ENCODE measurements at regions not wholly inside any gene's neighbourhood (a gene's known extent, or its start where the extent isn't known, plus 50 kb on each side); places are given as distances from the start of the nearest gene placed in this dataset.
A peak's percentile ranks its signal among the peaks of the same experiment; 100 is the strongest.

DNA sequence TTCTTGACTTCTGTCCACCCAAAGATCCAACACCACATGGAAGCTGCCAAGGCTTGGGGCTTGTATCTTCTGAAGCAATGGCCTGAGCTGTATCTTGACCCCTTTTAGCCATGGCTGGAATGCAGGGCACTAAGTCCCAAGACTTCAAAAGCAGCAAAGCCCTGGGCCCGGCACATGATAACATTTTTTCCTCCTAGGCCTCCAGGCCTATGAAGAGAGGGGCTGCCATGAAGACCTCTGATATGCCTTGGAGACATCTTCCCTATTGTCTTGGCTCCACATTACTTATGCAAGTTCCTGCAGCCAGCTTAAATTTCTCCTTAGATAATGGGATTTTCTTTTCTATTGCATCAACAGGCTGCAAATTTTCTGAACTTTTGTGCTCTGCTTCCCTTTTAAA is 1252.6 kb upstream of the CITED2 start:
- no peak overlapping the region for H3K4me3 Mint-ChIP-seq (ENCODE audit: unreplicated experiment)
- DNase-seq (ENCODE audit: low read depth) (no peak), FAIRE-seq (no peak)
- H3K36me3 Mint-ChIP-seq (ENCODE audit: low read depth, unreplicated experiment) = peaks cover 4% of the 10 kb centered on the region
- Histone ChIP-seq H3K27ac (ENCODE audit: low read depth, low read length) (no peak overlapping the region), H3K4me2 (ENCODE audit: low read length) (no peak overlapping the region), H3K36me3 (ENCODE audit: insufficient read depth, low read length) (no peaks in the 10 kb centered on the region), H3K79me2 (ENCODE audit: insufficient read depth, low read length) (no peaks in the 10 kb centered on the region), H3K4me1 (ENCODE audit: insufficient read depth, low read length) (no peaks in the 10 kb centered on the region), H3K9ac (ENCODE audit: low read length) (no peak overlapping the region), H3K4me3 (ENCODE audit: insufficient read depth, low read depth, low read length) (no peak overlapping the region), H3K9me3 (ENCODE audit: insufficient read depth, low read depth, low read length) (peaks cover 16% of the 10 kb centered on the region), H4K20me1 (ENCODE audit: insufficient read depth, low read length) (no peaks in the 10 kb centered on the region), H3K27me3 (ENCODE audit: insufficient read depth, low read length) (no peaks in the 10 kb centered on the region), H2AFZ (ENCODE audit: low read depth, low read length) (no peak overlapping the region)
- H3K4me1 Mint-ChIP-seq (ENCODE audit: low read depth, unreplicated experiment) = peaks cover 5% of the 10 kb centered on the region
- no peaks in the 10 kb centered on the region for H3K27me3 Mint-ChIP-seq (ENCODE audit: low read depth, unreplicated experiment)
- H3K27ac Mint-ChIP-seq (ENCODE audit: unreplicated experiment) = no peak overlapping the region
- no peak for TF ChIP-seq EZH2 (IDR thresholded peaks at IDR 0.05; ENCODE audit: insufficient read depth, low read length)
- TF ChIP-seq, protein P1, sequence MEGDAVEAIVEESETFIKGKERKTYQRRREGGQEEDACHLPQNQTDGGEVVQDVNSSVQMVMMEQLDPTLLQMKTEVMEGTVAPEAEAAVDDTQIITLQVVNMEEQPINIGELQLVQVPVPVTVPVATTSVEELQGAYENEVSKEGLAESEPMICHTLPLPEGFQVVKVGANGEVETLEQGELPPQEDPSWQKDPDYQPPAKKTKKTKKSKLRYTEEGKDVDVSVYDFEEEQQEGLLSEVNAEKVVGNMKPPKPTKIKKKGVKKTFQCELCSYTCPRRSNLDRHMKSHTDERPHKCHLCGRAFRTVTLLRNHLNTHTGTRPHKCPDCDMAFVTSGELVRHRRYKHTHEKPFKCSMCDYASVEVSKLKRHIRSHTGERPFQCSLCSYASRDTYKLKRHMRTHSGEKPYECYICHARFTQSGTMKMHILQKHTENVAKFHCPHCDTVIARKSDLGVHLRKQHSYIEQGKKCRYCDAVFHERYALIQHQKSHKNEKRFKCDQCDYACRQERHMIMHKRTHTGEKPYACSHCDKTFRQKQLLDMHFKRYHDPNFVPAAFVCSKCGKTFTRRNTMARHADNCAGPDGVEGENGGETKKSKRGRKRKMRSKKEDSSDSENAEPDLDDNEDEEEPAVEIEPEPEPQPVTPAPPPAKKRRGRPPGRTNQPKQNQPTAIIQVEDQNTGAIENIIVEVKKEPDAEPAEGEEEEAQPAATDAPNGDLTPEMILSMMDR (IDR thresholded peaks at IDR 0.05; ENCODE audit: insufficient read depth, low read depth, low read length) = no peak
- peaks cover 24% of the 10 kb centered on the region for H3K9me3 Mint-ChIP-seq (ENCODE audit: unreplicated experiment)

DNA sequence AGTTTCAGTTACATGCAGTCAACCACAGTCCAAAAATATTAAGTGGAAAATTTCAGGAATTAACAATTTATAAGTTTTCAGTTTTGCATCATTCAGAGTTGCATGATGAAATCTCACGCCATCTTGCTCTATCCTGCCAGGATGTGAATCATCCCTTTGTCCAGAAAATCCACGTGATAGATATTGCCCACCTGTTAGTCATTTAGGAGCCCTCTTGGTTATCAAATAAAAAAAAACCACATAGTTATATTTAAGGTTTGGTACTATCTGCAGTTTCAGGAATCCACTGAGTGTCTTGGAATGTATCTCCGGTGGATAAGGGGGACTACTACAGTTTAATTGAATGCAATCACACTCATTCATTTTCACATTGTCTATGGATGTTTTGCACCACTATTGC is 1249.0 kb upstream of the CITED2 start:
- H3K9ac ChIP-seq (ENCODE audit: low read length) = no peak overlapping the region
- no peak overlapping the region for H2AFZ ChIP-seq (ENCODE audit: low read depth, low read length)
- DNase-seq (ENCODE audit: low read depth) (peak; percentile 76), FAIRE-seq (peak; percentile 76)
- H3K27me3 ChIP-seq (ENCODE audit: insufficient read depth, low read length) = no peaks in the 10 kb centered on the region
- no peak overlapping the region for H3K4me3 ChIP-seq (ENCODE audit: insufficient read depth, low read depth, low read length)
- no peaks in the 10 kb centered on the region for H3K4me1 ChIP-seq (ENCODE audit: insufficient read depth, low read length)
- H3K27me3 Mint-ChIP-seq (ENCODE audit: low read depth, unreplicated experiment) = no peaks in the 10 kb centered on the region
- peak overlapping the region; percentile 97 for H3K27ac Mint-ChIP-seq (ENCODE audit: unreplicated experiment)
- peaks cover 5% of the 10 kb centered on the region for H3K4me1 Mint-ChIP-seq (ENCODE audit: low read depth, unreplicated experiment)
- H3K4me2 ChIP-seq (ENCODE audit: low read length) = no peak overlapping the region
- TF ChIP-seq EZH2 (IDR thresholded peaks at IDR 0.05; ENCODE audit: insufficient read depth, low read length) = no peak
- TF ChIP-seq, protein P1 (IDR thresholded peaks at IDR 0.05; ENCODE audit: insufficient read depth, low read depth, low read length) = no peak
- no peaks in the 10 kb centered on the region for H3K79me2 ChIP-seq (ENCODE audit: insufficient read depth, low read length)
- H4K20me1 ChIP-seq (ENCODE audit: insufficient read depth, low read length) = no peaks in the 10 kb centered on the region
- peaks cover 23% of the 10 kb centered on the region for H3K9me3 Mint-ChIP-seq (ENCODE audit: unreplicated experiment)
- peaks cover 4% of the 10 kb centered on the region for H3K36me3 Mint-ChIP-seq (ENCODE audit: low read depth, unreplicated experiment)
- no peak overlapping the region for H3K4me3 Mint-ChIP-seq (ENCODE audit: unreplicated experiment)
- H3K27ac ChIP-seq (ENCODE audit: low read depth, low read length) = no peak overlapping the region
- peaks cover 16% of the 10 kb centered on the region for H3K9me3 ChIP-seq (ENCODE audit: insufficient read depth, low read depth, low read length)
- no peaks in the 10 kb centered on the region for H3K36me3 ChIP-seq (ENCODE audit: insufficient read depth, low read length)

DNA sequence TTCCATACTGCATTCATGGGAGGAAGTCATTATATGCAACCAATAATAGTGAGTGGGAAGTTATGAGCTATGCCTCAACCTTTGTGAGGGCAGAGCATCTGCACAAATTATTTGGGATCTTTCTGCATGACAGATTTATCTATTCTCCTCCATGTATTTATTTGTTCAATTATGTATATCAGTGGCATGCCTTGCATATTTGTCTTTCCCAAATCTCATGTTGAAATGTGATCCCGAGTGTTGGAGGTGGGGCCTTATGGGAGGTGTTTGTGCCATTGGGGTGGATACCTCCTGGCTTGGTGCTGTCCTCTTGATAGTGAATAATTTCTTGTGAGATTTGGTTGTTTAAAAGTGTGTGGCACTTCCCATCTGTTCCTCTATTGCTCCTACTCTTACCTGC is 1246.0 kb upstream of the CITED2 start:
- Histone ChIP-seq H4K20me1 (ENCODE audit: insufficient read depth, low read length) (no peaks in the 10 kb centered on the region), H3K27me3 (ENCODE audit: insufficient read depth, low read length) (no peaks in the 10 kb centered on the region), H3K9ac (ENCODE audit: low read length) (no peak overlapping the region), H3K27ac (ENCODE audit: low read depth, low read length) (no peak overlapping the region), H3K36me3 (ENCODE audit: insufficient read depth, low read length) (no peaks in the 10 kb centered on the region), H3K4me2 (ENCODE audit: low read length) (no peak overlapping the region), H3K4me1 (ENCODE audit: insufficient read depth, low read length) (no peaks in the 10 kb centered on the region), H2AFZ (ENCODE audit: low read depth, low read length) (no peak overlapping the region), H3K4me3 (ENCODE audit: insufficient read depth, low read depth, low read length) (no peak overlapping the region), H3K9me3 (ENCODE audit: insufficient read depth, low read depth, low read length) (no peaks in the 10 kb centered on the region), H3K79me2 (ENCODE audit: insufficient read depth, low read length) (no peaks in the 10 kb centered on the region)
- Mint-ChIP-seq H3K36me3 (ENCODE audit: low read depth, unreplicated experiment) (no peaks in the 10 kb centered on the region), H3K4me1 (ENCODE audit: low read depth, unreplicated experiment) (peaks cover 5% of the 10 kb centered on the region), H3K27ac (ENCODE audit: unreplicated experiment) (no peak overlapping the region), H3K9me3 (ENCODE audit: unreplicated experiment) (peaks cover 5% of the 10 kb centered on the region), H3K27me3 (ENCODE audit: low read depth, unreplicated experiment) (no peaks in the 10 kb centered on the region), H3K4me3 (ENCODE audit: unreplicated experiment) (no peak overlapping the region)
- TF ChIP-seq, protein P1 (IDR thresholded peaks at IDR 0.05; ENCODE audit: insufficient read depth, low read depth, low read length) = no peak
- TF ChIP-seq EZH2 (IDR thresholded peaks at IDR 0.05; ENCODE audit: insufficient read depth, low read length) = no peak
- DNase-seq (ENCODE audit: low read depth) (no peak), FAIRE-seq (no peak)
